ENCODE measurements at regions not wholly inside any gene's neighbourhood (a gene's known extent, or its start where the extent isn't known, plus 50 kb on each side); places are given as distances from the start of the nearest gene placed in this dataset.

DNA sequence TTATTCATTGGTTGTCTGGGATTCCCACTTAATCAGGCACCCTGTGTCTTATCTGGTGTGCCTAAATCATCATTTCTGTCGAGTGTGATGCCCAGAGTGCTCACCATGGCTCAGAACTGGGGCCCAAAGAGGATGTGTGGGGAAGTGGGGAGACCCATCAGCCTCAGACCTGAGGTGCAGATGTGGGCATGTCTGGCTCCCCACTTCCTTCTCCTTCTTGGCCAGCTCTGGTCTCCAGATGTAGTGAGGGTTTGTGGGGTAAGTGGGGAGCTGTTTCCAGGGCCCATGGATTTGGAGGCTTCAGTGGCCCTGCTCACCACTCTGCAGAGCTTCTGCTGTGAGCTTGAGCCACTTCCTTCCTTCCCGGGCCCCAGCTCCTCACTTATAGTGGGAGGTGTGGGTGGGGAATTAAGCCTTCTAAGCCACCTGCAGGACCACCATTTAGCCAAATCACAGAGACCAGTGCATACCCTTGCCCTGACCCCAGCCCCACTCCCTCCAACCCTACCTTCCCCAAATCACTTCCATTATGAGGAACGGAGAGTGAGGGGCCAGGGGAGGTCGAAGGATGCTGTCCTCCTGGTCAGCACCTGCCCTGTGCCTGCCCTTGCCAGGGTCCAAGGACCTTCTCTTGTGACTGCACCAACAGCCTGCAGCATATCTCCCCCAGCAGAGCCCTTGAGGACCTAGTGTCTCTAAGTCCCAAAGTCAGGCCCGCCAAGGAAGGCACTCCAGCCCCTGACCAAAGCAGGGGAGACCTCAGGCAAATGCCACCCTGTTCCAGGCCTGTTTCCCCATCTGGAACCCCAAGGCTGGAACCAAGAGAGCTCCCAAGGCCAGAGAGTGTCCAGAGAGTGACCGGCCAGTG, 278.2 kb upstream of the RTL1 start:
- Histone ChIP-seq H3K4ac (ENCODE audit: low read depth, low read length) (no peak overlapping the region), H3K9me3 (ENCODE audit: control insufficient read depth, insufficient read depth, low read length) (peaks cover 19% of the 10 kb centered on the region), H3K23ac (ENCODE audit: low read depth, low read length) (no peak overlapping the region), H3K9me1 (ENCODE audit: insufficient read depth, low read length) (no peaks in the 10 kb centered on the region), H2BK5ac (ENCODE audit: low read depth, low read length, poor library complexity, severe bottlenecking) (no peak overlapping the region), H4K20me1 (ENCODE audit: insufficient read depth, low read length) (no peaks in the 10 kb centered on the region), H3K56ac (ENCODE audit: extremely low read depth, insufficient read depth, low read length) (no peak overlapping the region), H4K5ac (ENCODE audit: low read depth, low read length) (no peak overlapping the region), H2AFZ (replicated peaks; ENCODE audit: low read length, poor library complexity) (no peak overlapping the region), H3K4me3 (ENCODE audit: insufficient read depth, low read depth, low read length) (no peak overlapping the region), H2BK20ac (ENCODE audit: low read depth, low read length) (no peak overlapping the region), H2BK120ac (ENCODE audit: low read depth, low read length) (no peak overlapping the region), H2AK9ac (replicated peaks; ENCODE audit: low read depth, low read length, poor library complexity) (no peak overlapping the region), H3K18ac (ENCODE audit: low read depth, low read length) (no peak overlapping the region), H2BK15ac (ENCODE audit: low read depth, low read length) (no peak overlapping the region), H3K9ac (ENCODE audit: low read depth, low read length) (no peak overlapping the region), H3K27me3 (ENCODE audit: control insufficient read depth, insufficient read depth, low read length) (peaks cover 9% of the 10 kb centered on the region; the same call in 1 of the 2 replicates), H3K27ac (ENCODE audit: insufficient read depth, low read length) (no peak overlapping the region), H3K14ac (replicated peaks; ENCODE audit: low read depth, low read length) (no peak overlapping the region), H3K4me1 (ENCODE audit: control insufficient read depth, insufficient read depth, low read length) (no peaks in the 10 kb centered on the region), H4K91ac (ENCODE audit: insufficient read depth, low read depth, low read length) (no peak overlapping the region), H3K36me3 (ENCODE audit: control insufficient read depth, insufficient read depth, low read length) (no peaks in the 10 kb centered on the region), H3K4me2 (ENCODE audit: low read depth, low read length) (no peak overlapping the region), H3K79me1 (ENCODE audit: low read depth in 1 of 2, low read length in 2 of 2) (no peaks in the 10 kb centered on the region), H2AK5ac (ENCODE audit: low read depth, low read length) (no peak overlapping the region), H4K8ac (ENCODE audit: low read depth in 2 of 2, low read length in 2 of 2) (no peak overlapping the region)
- ChIA-PET POLR2A (ENCODE audit: unreplicated experiment) (no interaction called here), CTCF (no interaction called here)
- dilution Hi-C loops (cut with HindIII; ENCODE audit: low sequenced_read_pairs, unreplicated experiment) (no loop called here), in situ Hi-C loops (cut with MboI; ENCODE audit: low sequenced_read_pairs) (no loop called here), intact Hi-C loops (cut with micrococcal nuclease) (no loop called here)
- DNase-seq (no peak), ATAC-seq (ENCODE audit: low read depth) (no peak)
- no TSS peak for BruUV-seq (replicated peaks)
- TF ChIP-seq, protein P1, sequence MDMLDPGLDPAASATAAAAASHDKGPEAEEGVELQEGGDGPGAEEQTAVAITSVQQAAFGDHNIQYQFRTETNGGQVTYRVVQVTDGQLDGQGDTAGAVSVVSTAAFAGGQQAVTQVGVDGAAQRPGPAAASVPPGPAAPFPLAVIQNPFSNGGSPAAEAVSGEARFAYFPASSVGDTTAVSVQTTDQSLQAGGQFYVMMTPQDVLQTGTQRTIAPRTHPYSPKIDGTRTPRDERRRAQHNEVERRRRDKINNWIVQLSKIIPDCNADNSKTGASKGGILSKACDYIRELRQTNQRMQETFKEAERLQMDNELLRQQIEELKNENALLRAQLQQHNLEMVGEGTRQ (IDR thresholded peaks at IDR 0.05; ENCODE audit: low read depth, low read length), result no peak
- no peak for TF ChIP-seq MAFK (IDR thresholded peaks at IDR 0.05; ENCODE audit: low read depth, low read length)
- TF ChIP-seq MAZ (IDR thresholded peaks at IDR 0.05; ENCODE audit: borderline replicate concordance, low read depth, low read length), result no peak
- no peak for TF ChIP-seq FOS (IDR thresholded peaks at IDR 0.05; ENCODE audit: low read depth, low read length)
- TF ChIP-seq POLR2A (IDR thresholded peaks at IDR 0.05; ENCODE audit: low read depth, low read length), result no peak
- no peak for TF ChIP-seq RAD21 (IDR thresholded peaks at IDR 0.05; ENCODE audit: low read length)
- TF ChIP-seq SMC3 (IDR thresholded peaks at IDR 0.05; ENCODE audit: low read depth, low read length), result no peak
- TF ChIP-seq MXI1 (IDR thresholded peaks at IDR 0.05; ENCODE audit: borderline replicate concordance, low read depth, low read length), result no peak
- 80% methylated on average over 1 of the region's 6 CpGs; no CpG with 5 or more reads in 1 of the 2 experiments for WGBS, 2 experiments (ENCODE audit: extremely low coverage in 2 of 2, insufficient read length in 1 of 2)
